ENCODE measurements at regions not wholly inside any gene's neighbourhood (a gene's known extent, or its start where the extent isn't known, plus 50 kb on each side); places are given as distances from the start of the nearest gene placed in this dataset.
A peak's percentile ranks its signal among the peaks of the same experiment; 100 is the strongest.

DNA sequence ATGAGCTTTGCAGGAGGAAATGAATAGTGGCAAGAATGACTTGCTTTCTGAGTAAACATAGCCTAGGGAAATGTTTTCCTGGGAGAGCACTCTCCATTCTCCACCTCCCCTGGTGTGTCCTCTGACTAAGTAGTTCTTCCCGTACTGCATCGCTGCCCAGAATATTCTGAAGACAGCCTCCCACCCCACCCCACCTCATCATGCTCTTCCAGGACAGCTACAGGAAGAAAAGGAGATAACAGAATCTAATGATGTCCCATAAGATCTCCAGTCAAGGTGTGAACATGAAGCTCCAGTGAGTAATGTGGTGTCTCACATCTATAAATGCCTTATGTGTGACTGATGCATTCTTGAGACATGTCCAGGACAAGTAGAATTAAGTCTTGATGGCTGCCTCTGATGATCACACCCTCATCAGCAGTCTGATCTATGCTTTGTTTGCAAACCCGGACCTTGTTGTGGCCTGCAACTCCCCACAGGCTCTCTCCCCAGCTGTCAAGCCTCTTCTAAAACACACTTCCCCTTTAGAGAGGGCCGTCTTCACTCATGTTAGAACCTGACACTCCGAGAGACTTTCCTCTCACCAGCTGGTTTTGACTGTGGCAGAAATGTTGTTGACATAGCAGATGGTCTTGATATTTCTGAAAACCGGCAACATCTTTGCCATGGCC, 183.0 kb downstream of the CYYR1 start:
- peak overlapping the region; percentile 70 for H3K27ac Mint-ChIP-seq
- peaks cover 18% of the 10 kb centered on the region for H3K27me3 Mint-ChIP-seq
- no peaks in the 10 kb centered on the region for H3K36me3 Mint-ChIP-seq
- H3K9me3 Mint-ChIP-seq, result peaks cover 4% of the 10 kb centered on the region
- no peak for DNase-seq (ENCODE audit: extremely low spot score, unreplicated experiment)
- no peak for TF ChIP-seq CTCF (conservative IDR thresholded peaks at IDR 0.05)
- peaks cover 13% of the 10 kb centered on the region for H3K4me1 Mint-ChIP-seq (ENCODE audit: unreplicated experiment)
- peak overlapping the region; percentile 34 for H3K4me3 Mint-ChIP-seq

GRCh38 chr21:26388731-26389231, 184.3 kb downstream of the CYYR1 start:
- Mint-ChIP-seq H3K4me1 (ENCODE audit: unreplicated experiment) (peaks cover 13% of the 10 kb centered on the region), H3K27me3 (peaks cover 11% of the 10 kb centered on the region), H3K36me3 (no peaks in the 10 kb centered on the region), H3K9me3 (peaks cover 4% of the 10 kb centered on the region), H3K27ac (peak overlapping the region; percentile 82), H3K4me3 (no peak overlapping the region)
- no peak for DNase-seq (ENCODE audit: extremely low spot score, unreplicated experiment)
- no peak for TF ChIP-seq CTCF (conservative IDR thresholded peaks at IDR 0.05)

DNA sequence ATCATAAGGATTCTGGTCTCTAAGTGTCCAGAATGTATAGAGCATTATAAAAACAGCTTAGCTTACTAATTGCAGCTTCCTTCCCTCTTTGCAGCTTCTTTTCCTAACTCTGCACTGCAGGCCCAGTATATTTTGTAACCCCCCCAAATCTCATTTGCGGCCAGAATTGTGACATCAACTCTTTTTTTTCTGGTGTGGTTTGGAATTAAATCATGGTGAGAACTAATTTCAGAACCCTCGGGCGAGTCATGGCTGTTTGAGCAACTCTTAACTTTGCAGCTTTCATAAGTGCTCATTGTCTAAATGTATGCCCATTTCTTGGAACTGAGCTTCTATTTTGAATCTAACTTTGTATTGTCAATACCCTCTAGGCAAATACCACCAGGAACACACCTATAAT, 187.4 kb downstream of the CYYR1 start:
- DNase-seq (ENCODE audit: extremely low spot score, unreplicated experiment), result no peak
- H3K9me3 Mint-ChIP-seq, result peaks cover 5% of the 10 kb centered on the region
- no peak overlapping the region for H3K27ac Mint-ChIP-seq
- peaks cover 13% of the 10 kb centered on the region for H3K4me1 Mint-ChIP-seq (ENCODE audit: unreplicated experiment)
- H3K4me3 Mint-ChIP-seq, result no peak overlapping the region
- peaks cover 11% of the 10 kb centered on the region for H3K27me3 Mint-ChIP-seq
- H3K36me3 Mint-ChIP-seq, result no peaks in the 10 kb centered on the region
- TF ChIP-seq CTCF (conservative IDR thresholded peaks at IDR 0.05), result no peak

- no peak overlapping the region for H3K27ac Mint-ChIP-seq
- H3K9me3 Mint-ChIP-seq, result peaks cover 5% of the 10 kb centered on the region
- no peak for TF ChIP-seq CTCF (conservative IDR thresholded peaks at IDR 0.05)
Measured at GRCh38 chr21:26379561-26379960, 193.5 kb downstream of the CYYR1 start.

DNA sequence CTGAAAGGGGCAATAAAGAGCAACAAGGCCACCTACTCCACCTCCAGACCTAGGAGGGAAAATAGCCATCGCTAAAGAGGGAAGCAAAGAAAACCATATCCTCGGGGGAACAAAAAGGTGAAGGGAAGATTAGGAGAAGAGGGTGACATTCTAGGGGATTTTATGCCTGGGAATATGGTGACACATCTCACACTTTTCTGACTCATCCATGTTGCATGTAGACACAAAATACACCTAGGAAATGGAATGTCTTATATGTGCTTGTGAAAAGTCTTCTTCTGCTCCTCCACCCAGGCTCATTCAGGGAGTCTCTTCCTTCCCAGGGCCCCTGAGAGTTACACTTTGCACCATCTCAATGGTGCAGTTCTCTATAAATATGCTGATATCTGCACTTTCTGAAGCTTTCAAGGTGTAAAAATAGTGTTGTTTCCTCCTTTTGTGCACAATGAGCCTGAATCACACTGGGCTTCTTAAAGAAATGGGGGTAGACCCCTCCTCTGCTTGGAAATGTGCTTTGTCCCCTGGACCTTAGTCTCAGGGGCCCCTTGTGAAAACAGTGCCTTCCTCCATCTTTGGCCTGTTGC, 195.9 kb downstream of the CYYR1 start:
- Mint-ChIP-seq H3K4me3 (no peak overlapping the region), H3K9me3 (no peaks in the 10 kb centered on the region), H3K27ac (no peak overlapping the region), H3K27me3 (peaks cover 4% of the 10 kb centered on the region), H3K36me3 (no peaks in the 10 kb centered on the region), H3K4me1 (ENCODE audit: unreplicated experiment) (no peaks in the 10 kb centered on the region)
- TF ChIP-seq CTCF (conservative IDR thresholded peaks at IDR 0.05), result no peak
- DNase-seq (ENCODE audit: extremely low spot score, unreplicated experiment), result no peak

More at GRCh38 chr21:26379561-26379960, 193.5 kb downstream of the CYYR1 start:
- H3K27me3 Mint-ChIP-seq, result peaks cover 10% of the 10 kb centered on the region
- DNase-seq (ENCODE audit: extremely low spot score, unreplicated experiment), result no peak
- no peaks in the 10 kb centered on the region for H3K4me1 Mint-ChIP-seq (ENCODE audit: unreplicated experiment)
- H3K36me3 Mint-ChIP-seq, result no peaks in the 10 kb centered on the region
- H3K4me3 Mint-ChIP-seq, result no peak overlapping the region
